ENCODE measurements at regions not wholly inside any gene's neighbourhood (a gene's known extent, or its start where the extent isn't known, plus 50 kb on each side); places are given as distances from the start of the nearest gene placed in this dataset.

- no peak for TF ChIP-seq CTCF (IDR thresholded peaks at IDR 0.05)
- no peak for TF ChIP-seq POLR2A (IDR thresholded peaks at IDR 0.05)
These were observed 140.4 kb upstream of the PIK3C3 start for GRCh38 chr18:41814651-41815050.
